Neural cell (in vitro differentiated cells): ENCODE measurements at regions not wholly inside any gene's neighbourhood (a gene's known extent, or its start where the extent isn't known, plus 50 kb on each side); places are given as distances from the start of the nearest gene placed in this dataset.

ENCODE experiments used
- CTCF ChIP-seq: fragments of 450-650 bp; IDR thresholded peaks from 2 replicates; pipeline ENCODE4 v1.5.1; 2014; ENCODE audit warnings: antibody characterized with exemption, mild to moderate bottlenecking, moderate library complexity; ENCODE audit not compliant: poor library complexity, severe bottlenecking
- EP300 ChIP-seq: fragments of 450-650 bp; conservative IDR thresholded peaks from 2 replicates; pipeline ENCODE4 v1.6.1; 2014; ENCODE audit warnings: antibody characterized with exemption, mild to moderate bottlenecking, moderate library complexity; ENCODE audit not compliant: poor library complexity, severe bottlenecking
- EZH2 ChIP-seq: fragments of 200-600, 300-800 bp; shearing (Covaris generic), sonication (generic); IDR thresholded peaks from 2 replicates; pipeline ENCODE4 v1.6.1; 2014; ENCODE audit warnings: antibody characterized with exemption, low read length, borderline replicate concordance, mild to moderate bottlenecking; ENCODE audit not compliant: insufficient read depth, poor library complexity, severe bottlenecking
- MXI1 ChIP-seq: fragments of 450-650 bp; conservative IDR thresholded peaks from 2 replicates; pipeline ENCODE4 v1.6.1; 2014; ENCODE audit warnings: antibody characterized with exemption, mild to moderate bottlenecking; ENCODE audit not compliant: poor library complexity, severe bottlenecking
- POLR2AphosphoS5 ChIP-seq: IDR thresholded peaks from 2 replicates; pipeline ENCODE4 v1.6.1; 2012
- RAD21 ChIP-seq: fragments of 450-650 bp; conservative IDR thresholded peaks from 2 replicates; pipeline ENCODE4 v1.6.1; 2014; ENCODE audit warnings: antibody characterized with exemption, mild to moderate bottlenecking, moderate library complexity
- REST ChIP-seq: IDR thresholded peaks from 2 replicates; pipeline ENCODE4 v1.6.1; 2012; ENCODE audit warnings: borderline replicate concordance
- TAF1 ChIP-seq: IDR thresholded peaks from 2 replicates; pipeline ENCODE4 v1.6.1; 2012; ENCODE audit warnings: low read depth

GRCh38 chr18:75504469-75504868 lies 77.0 kb upstream of the SMIM21 start:
- no peak for TF ChIP-seq EZH2
- TF ChIP-seq CTCF: no peak
- TF ChIP-seq POLR2AphosphoS5: no peak
- TF ChIP-seq TAF1: no peak
- no peak for TF ChIP-seq EP300
- TF ChIP-seq RAD21: no peak
- no peak for TF ChIP-seq REST
- TF ChIP-seq MXI1: no peak
